ENCODE measurements at regions not wholly inside any gene's neighbourhood (a gene's known extent, or its start where the extent isn't known, plus 50 kb on each side); places are given as distances from the start of the nearest gene placed in this dataset.

GRCh38 chr15:87374339-87374738, 882.2 kb downstream of the NTRK3 start:
- H3K4me1 ChIP-seq (ENCODE audit: insufficient read depth): no peaks in the 10 kb centered on the region
- H3K27me3 Mint-ChIP-seq (ENCODE audit: insufficient read depth, low read depth, poor library complexity): no peaks in the 10 kb centered on the region
- H3K4me2 ChIP-seq: no peak overlapping the region
- DNase-seq (ENCODE audit: low spot score) (no peak), ATAC-seq (no peak)
- H3K27me3 ChIP-seq (ENCODE audit: insufficient read depth): no peaks in the 10 kb centered on the region
- 0 out of 2 replicates have a peak, but pooled peaks cover 10% of the 10 kb centered on the region for H3K36me3 ChIP-seq (ENCODE audit: insufficient read depth)
- no peak overlapping the region for H3K27ac ChIP-seq (ENCODE audit: low read depth)
- H3F3A ChIP-seq (replicated peaks; ENCODE audit: low read depth): no peaks in the 10 kb centered on the region
- peaks cover 8% of the 10 kb centered on the region for H3K36me3 Mint-ChIP-seq (ENCODE audit: low read depth)
- TF ChIP-seq STAT1 (IDR thresholded peaks at IDR 0.05; ENCODE audit: unreplicated experiment): no peak
- no peak for TF ChIP-seq JUNB (IDR thresholded peaks at IDR 0.05; ENCODE audit: unreplicated experiment)
- TF ChIP-seq REST (IDR thresholded peaks at IDR 0.05; ENCODE audit: unreplicated experiment): no peak
- no peak for TF ChIP-seq ZNF114 (CRISPR knock-in tag; IDR thresholded peaks at IDR 0.05)
- no peak for TF ChIP-seq CTCF (conservative IDR thresholded peaks at IDR 0.05; ENCODE audit: low read depth in 2 of 2)
- TF ChIP-seq ZNF331 (CRISPR knock-in tag; IDR thresholded peaks at IDR 0.05; ENCODE audit: low read depth): no peak
- no peak for TF ChIP-seq EZH2 (IDR thresholded peaks at IDR 0.05; ENCODE audit: low read depth, unreplicated experiment)
- no peak for TF ChIP-seq CREB1 (CRISPR knock-in tag; IDR thresholded peaks at IDR 0.05; ENCODE audit: low read depth)
- TF ChIP-seq ETS1 (IDR thresholded peaks at IDR 0.05): no peak
- no peak for TF ChIP-seq POLR2AphosphoS5 (IDR thresholded peaks at IDR 0.05; ENCODE audit: low read depth)
- TF ChIP-seq NANOG (IDR thresholded peaks at IDR 0.05; ENCODE audit: borderline replicate concordance): no peak
- TF ChIP-seq ZNF462 (CRISPR knock-in tag; IDR thresholded peaks at IDR 0.05): no peak
- no peak for TF ChIP-seq EZH2phosphoT487 (IDR thresholded peaks at IDR 0.05; ENCODE audit: unreplicated experiment)
- no peak overlapping the region for H3K4me3 ChIP-seq
- no peaks in the 10 kb centered on the region for H3K4me1 Mint-ChIP-seq
- H3K4me3 Mint-ChIP-seq: no peak overlapping the region
- H3K9me3 Mint-ChIP-seq: peaks cover 50% of the 10 kb centered on the region
- H4K20me1 ChIP-seq (replicated peaks; ENCODE audit: insufficient read depth): no peaks in the 10 kb centered on the region
- peaks cover 4% of the 10 kb centered on the region; the same call in 1 of the 2 replicates for H3K9me2 ChIP-seq (ENCODE audit: insufficient read depth)
- H3K27ac Mint-ChIP-seq: no peak overlapping the region
- H3K79me2 ChIP-seq (replicated peaks; ENCODE audit: insufficient read depth): no peaks in the 10 kb centered on the region
- H2AFZ ChIP-seq: no peak overlapping the region
